ENCODE measurements at regions not wholly inside any gene's neighbourhood (a gene's known extent, or its start where the extent isn't known, plus 50 kb on each side); places are given as distances from the start of the nearest gene placed in this dataset.

GRCh38 chr1:173427146-173428054 is 49.7 kb upstream of the PRDX6 start:
- H3K9me3 ChIP-seq, result no peaks in the 10 kb centered on the region
- 69 to 73% methylated on average over 9 of the region's 9 CpGs for WGBS, 2 donors
- H3K4me1 ChIP-seq, result peaks cover 9 to 32% (median 16%) of the 10 kb centered on the region in 3 donors
- no peak for DNase-seq
- TF ChIP-seq POLR2A (IDR thresholded peaks at IDR 0.05) (no peak), CTCF (IDR thresholded peaks at IDR 0.05) (no peak)
- no peak overlapping the region for H3K4me3 ChIP-seq
- intact Hi-C loops (cut with DNase I), result no loop called here
- H3K27me3 ChIP-seq, result no peaks in the 10 kb centered on the region
- no peak overlapping the region for H3K27ac ChIP-seq
- no peaks in the 10 kb centered on the region for H3K36me3 ChIP-seq
